K562 (cell line): ENCODE measurements at regions not wholly inside any gene's neighbourhood (a gene's known extent, or its start where the extent isn't known, plus 50 kb on each side); places are given as distances from the start of the nearest gene placed in this dataset.

Source experiments
- ATAC-seq: fragments of 200-7000 bp; cut with Tn5 transposase; 3 replicates; pipeline ENCODE4 v1.9.1; 2020; ENCODE audit warnings: moderate library complexity
- BruUV-seq: library from RNA; stranded (reverse); fragments of 400-500 nt; replicated peaks from 2 replicates; lab custom pipeline; 2021; lab: Mats Ljungman, UMichigan
- CTCF ChIA-PET: fragments of 300-600 bp; formaldehyde crosslinking; extraction: SDS; loops from one replicate; lab custom pipeline; 2021; ENCODE audit warnings: low intra/inter-chr PET ratio; lab: Yijun Ruan, JAX
- POLR2A ChIA-PET: fragments of 300-600, 350-650 bp; sonication (Branson Sonifier 250); formaldehyde crosslinking; extraction: SDS; loops from one replicate; lab custom pipeline; 2021; ENCODE audit warnings: antibody characterized with exemption, inconsistent platforms; lab: Yijun Ruan, JAX
- DNase-seq, 4 experiments: peaks; one replicate each; pipeline versions ENCODE4 v3.0.0 to v3.0.0-alpha.2; 2011 to 2018; ENCODE audit warnings: low spot score in 3 of 4, mixed read lengths in 3 of 4; ENCODE audit errors: extremely low read depth in 1 of 4
- FAIRE-seq: peaks from 2 replicates; lab custom pipeline; 2011; peaks lifted over from hg19 to GRCh38; lab: Jason Lieb, UNC
- H2AFZ ChIP-seq: 2 replicates; pipeline ENCODE4 v1.6.0; 2011; ENCODE audit warnings: low read depth, low read length, control low read depth, inconsistent platforms
- H3K27ac ChIP-seq: fragments of 200-600 bp; 3 replicates; pipeline ENCODE4 v1.8.0; 2011; ENCODE audit warnings: low read depth, mild to moderate bottlenecking, control low read depth, inconsistent platforms, low read length, moderate library complexity, mixed read lengths; ENCODE audit errors: extremely low read depth
- H3K27me3 ChIP-seq, 2 experiments: fragments of 300-600 bp in 1 of 2; 2 replicates in 1 of 2; 3 replicates in 1 of 2; pipeline versions ENCODE4 v1.6.0 to v1.8.0; 2011; ENCODE audit warnings: inconsistent platforms in 2 of 2, low read length in 2 of 2, mild to moderate bottlenecking in 1 of 2, mixed read lengths in 1 of 2, moderate library complexity in 1 of 2; ENCODE audit not compliant: control insufficient read depth in 2 of 2, insufficient read depth in 2 of 2
- H3K36me3 ChIP-seq: fragments of 300-600 bp; 3 replicates; pipeline ENCODE4 v1.8.0; 2011; ENCODE audit warnings: mild to moderate bottlenecking, low read length, inconsistent platforms; ENCODE audit not compliant: control insufficient read depth, insufficient read depth
- H3K4me1 ChIP-seq, 2 experiments: fragments of 200-600 bp in 1 of 2; replicated peaks in 1 of 2; 2 replicates in 1 of 2; 3 replicates in 1 of 2; pipeline versions ENCODE4 v1.5.1 to v1.8.0; 2011; ENCODE audit warnings: inconsistent platforms in 2 of 2, low read length in 2 of 2, mild to moderate bottlenecking in 1 of 2, mixed read lengths in 1 of 2, moderate library complexity in 1 of 2; ENCODE audit not compliant: control insufficient read depth in 2 of 2, insufficient read depth in 2 of 2
- H3K4me2 ChIP-seq: 2 replicates; pipeline ENCODE4 v1.6.1; 2011; ENCODE audit warnings: low read length, control low read depth, inconsistent platforms, mixed read lengths; ENCODE audit not compliant: insufficient read depth
- H3K4me3 ChIP-seq: fragments of 200-600 bp; sonication (generic), shearing (Covaris generic); 2 replicates; pipeline ENCODE4 v1.5.1; 2016; ENCODE audit warnings: control low read depth, inconsistent platforms
- H3K79me2 ChIP-seq: fragments of 200-600 bp; 3 replicates; pipeline ENCODE4 v1.8.0; 2011; ENCODE audit warnings: low read length, inconsistent platforms; ENCODE audit not compliant: control insufficient read depth, insufficient read depth
- H3K9ac ChIP-seq, 2 experiments: 2 replicates each; pipeline versions ENCODE4 v1.6.0 to v1.6.1; 2011; ENCODE audit warnings: low read depth in 2 of 2, low read length in 2 of 2, control low read depth in 1 of 2, inconsistent platforms in 1 of 2, mild to moderate bottlenecking in 1 of 2, mixed read lengths in 1 of 2; ENCODE audit not compliant: insufficient read depth in 1 of 2
- H3K9me1 ChIP-seq: one replicate; pipeline ENCODE4 v1.6.0; 2011; ENCODE audit warnings: inconsistent platforms, mild to moderate bottlenecking, low read length, moderate library complexity; ENCODE audit not compliant: control insufficient read depth, insufficient read depth
- H3K9me3 ChIP-seq: replicated peaks from 2 replicates; pipeline ENCODE4 v1.5.1; 2011; ENCODE audit warnings: low read depth, low read length, inconsistent platforms; ENCODE audit not compliant: control insufficient read depth, insufficient read depth
- H4K20me1 ChIP-seq: replicated peaks from 2 replicates; pipeline ENCODE4 v1.6.1; 2011; ENCODE audit warnings: low read length, inconsistent platforms, mixed read lengths; ENCODE audit not compliant: control insufficient read depth, insufficient read depth
- ATF3 ChIP-seq, 2 experiments: fragments of 450-650 bp in 1 of 2; sonication (generic) in 1 of 2; formaldehyde crosslinking in 1 of 2; IDR thresholded peaks in 1 of 2; conservative IDR thresholded peaks in 1 of 2; 2 replicates each; pipeline versions ENCODE4 v1.6.1 to v1.8.1; 2016 to 2023; ENCODE audit warnings: mild to moderate bottlenecking in 2 of 2, moderate library complexity in 2 of 2, inconsistent platforms in 1 of 2, missing genetic modification reagents in 1 of 2
- BDP1 ChIP-seq: IDR thresholded peaks from 3 replicates; pipeline ENCODE4 v1.6.1; 2011; ENCODE audit not compliant: insufficient read length, insufficient read depth
- CBX8 ChIP-seq: fragments of 200-600 bp; sonication (generic); IDR thresholded peaks from 2 replicates; pipeline ENCODE4 v1.6.1; 2012; ENCODE audit warnings: borderline replicate concordance, mixed run types, low read depth, mild to moderate bottlenecking, moderate library complexity, mixed read lengths, low read length, control low read depth, inconsistent platforms; ENCODE audit not compliant: poor library complexity, severe bottlenecking; ENCODE audit errors: extremely low read depth
- CHAMP1 ChIP-seq: fragments of 450-650 bp; IDR thresholded peaks from 2 replicates; pipeline ENCODE4 v1.6.1; 2016; ENCODE audit warnings: mild to moderate bottlenecking
- MAZ ChIP-seq, 2 experiments: fragments of 450-650 bp in 1 of 2; sonication (generic) in 1 of 2; formaldehyde crosslinking; IDR thresholded peaks in 1 of 2; conservative IDR thresholded peaks in 1 of 2; 2 replicates each; pipeline versions ENCODE4 v1.4.0 to v1.5.0; 2020; ENCODE audit warnings: mild to moderate bottlenecking in 1 of 2, missing genetic modification reagents in 1 of 2
- MLX ChIP-seq, 2 experiments: fragments of 450-650 bp in 1 of 2; sonication (generic) in 1 of 2; formaldehyde crosslinking; conservative IDR thresholded peaks; 2 replicates each; pipeline versions ENCODE4 v1.4.0 to v1.8.1; 2020 to 2022; ENCODE audit warnings: mild to moderate bottlenecking in 1 of 2, missing genetic modification reagents in 1 of 2
- MYNN ChIP-seq, 2 experiments: sonication (generic); formaldehyde crosslinking in 1 of 2; IDR thresholded peaks; 2 replicates each; pipeline versions ENCODE4 v1.5.0 to v1.6.1; 2016 to 2020; ENCODE audit warnings: antibody characterized with exemption in 1 of 2, missing genetic modification reagents in 1 of 2
- RBFOX2 ChIP-seq: fragments of 200-400 bp; formaldehyde crosslinking; IDR thresholded peaks from 2 replicates; pipeline ENCODE4 v1.6.1; 2017; ENCODE audit warnings: low read depth, mild to moderate bottlenecking, low read length, moderate library complexity
- SRSF1 ChIP-seq: fragments of 200-400 bp; formaldehyde crosslinking; IDR thresholded peaks from 2 replicates; pipeline ENCODE4 v1.6.1; 2017; ENCODE audit warnings: mild to moderate bottlenecking, low read depth, low read length, moderate library complexity
- SRSF9 ChIP-seq: fragments of 200-400 bp; formaldehyde crosslinking; IDR thresholded peaks from 2 replicates; pipeline ENCODE4 v1.6.1; 2017; ENCODE audit warnings: low read depth, low read length, borderline replicate concordance
- TBL1XR1 ChIP-seq, 2 experiments: IDR thresholded peaks; 2 replicates each; pipeline ENCODE4 v1.6.1; 2012; ENCODE audit warnings: improper control_type of control experiment in 2 of 2, low read length in 2 of 2, mild to moderate bottlenecking in 1 of 2
- ZEB2 ChIP-seq: fragments of 450-650 bp; IDR thresholded peaks from 2 replicates; pipeline ENCODE4 v1.6.1; 2016
- ZNF263 ChIP-seq: sonication (generic); formaldehyde crosslinking; IDR thresholded peaks from 2 replicates; pipeline ENCODE4 v1.8.0; 2022; ENCODE audit warnings: mild to moderate bottlenecking, missing genetic modification reagents, borderline replicate concordance
- ZNF395 ChIP-seq: fragments of 200-800 bp; sonication (Bioruptor generic); IDR thresholded peaks from 2 replicates; pipeline ENCODE4 v1.6.1; 2017; ENCODE audit warnings: missing genetic modification characterization, missing compliant biosample characterization
- WGBS: fragments of 100-300 bp; shearing (Covaris generic); methylation state at CpG from one replicate; pipeline ENCODE4 v1.1.6; 2016; ENCODE audit warnings: low coverage, mixed read lengths; ENCODE audit not compliant: insufficient coverage; ENCODE audit errors: missing lambda C conversion rate; 5-methylcytosine and 5-hydroxymethylcytosine counted together
- in situ Hi-C: fragments of 300-500 bp; cut with MboI; formaldehyde crosslinking; loops from 4 replicates; pipeline ENCODE4 v1.15.0; 2018; ENCODE audit warnings: inconsistent platforms, mixed read lengths
- intact Hi-C: fragments of 100-400 bp; cut with micrococcal nuclease; formaldehyde crosslinking; loops from 2 replicates; pipeline ENCODE4 v1.14.2; 2022

GRCh38 chr1:113253187-113253586 is 137.1 kb upstream of the MAGI3 start (continued):
- TF ChIP-seq MLX (CRISPR knock-in tag; conservative IDR thresholded peaks at IDR 0.05) (no peak), SRSF9 (no peak)

- no TSS peak for BruUV-seq
- FAIRE-seq (no peak), DNase-seq (no peak), ATAC-seq (no peak)
- Histone ChIP-seq H3K4me3 (no peak overlapping the region), H3K9ac (no peak overlapping the region), H3K4me1 (peaks cover 0 to 2% of the 10 kb centered on the region in 2 experiments; a peak in 2 of 5 replicates), H4K20me1 (no peaks in the 10 kb centered on the region), H3K27me3 (peaks cover 3 to 15% of the 10 kb centered on the region in 2 experiments; a peak in 2 of 5 replicates), H2AFZ (no peak overlapping the region), H3K79me2 (no peaks in the 10 kb centered on the region), H3K9me1 (no peaks in the 10 kb centered on the region), H3K4me2 (no peak overlapping the region), H3K36me3 (no peaks in the 10 kb centered on the region), H3K27ac (no peak overlapping the region), H3K9me3 (no peaks in the 10 kb centered on the region)
- CTCF ChIA-PET = no interaction called here
- POLR2A ChIA-PET = interaction anchor here (1.0 to 1.3 kb wide), 2 partner anchors 15 to 39 kb away, joined by 3 to 4 read pairs; no protein-coding TSS in a partner anchor
- intact Hi-C loops (no loop called here), in situ Hi-C loops (no loop called here)
- 7% methylated on average over 2 of the region's 2 CpGs for WGBS
- TF ChIP-seq ZNF395 (CRISPR knock-in tag) (no peak), RBFOX2 (no peak), ZNF263 (no peak), ZEB2 (no peak), SRSF1 (no peak), MYNN (IDR thresholded peaks at IDR 0.05) (no peak), MYNN (CRISPR knock-in tag; IDR thresholded peaks at IDR 0.05) (no peak), MAZ (CRISPR knock-in tag; conservative IDR thresholded peaks at IDR 0.05 in 1 of 2, IDR thresholded peaks at IDR 0.05 in 1 of 2) (no peak), TBL1XR1 (IDR thresholded peaks at IDR 0.05; ENCODE audit: low read length in 2 of 2) (no peak), CHAMP1 (no peak), CBX8 (no peak), BDP1 (no peak), ATF3 (IDR thresholded peaks at IDR 0.05) (no peak), ATF3 (CRISPR knock-in tag; conservative IDR thresholded peaks at IDR 0.05) (no peak)
Observed at GRCh38 chr1:113253590-113253989, 136.7 kb upstream of the MAGI3 start.
